ENCODE measurements at regions not wholly inside any gene's neighbourhood (a gene's known extent, or its start where the extent isn't known, plus 50 kb on each side); places are given as distances from the start of the nearest gene placed in this dataset.

- no peak for DNase-seq (ENCODE audit: low read depth in 2 of 2)
Observed at GRCh38 chr11:25970726-25971508, 361.0 kb upstream of the ANO3 start.

GRCh38 chr11:25980091-25980490 is 351.8 kb upstream of the ANO3 start:
- no peak for DNase-seq (ENCODE audit: low read depth in 2 of 2)

- DNase-seq (ENCODE audit: low read depth in 2 of 2), result no peak
Observed at GRCh38 chr11:25981998-25982397, 349.9 kb upstream of the ANO3 start.

- no peak for DNase-seq (ENCODE audit: low read depth in 2 of 2)
Observed at GRCh38 chr11:25983280-25983679, 348.6 kb upstream of the ANO3 start.

GRCh38 chr11:25988178-25988577 is 343.8 kb upstream of the ANO3 start:
- DNase-seq (ENCODE audit: low read depth in 2 of 2), result no peak

- DNase-seq (ENCODE audit: low read depth in 2 of 2), result no peak
Observed at GRCh38 chr11:25990406-25990805, 341.5 kb upstream of the ANO3 start.

GRCh38 chr11:25991476-25991875 is 340.5 kb upstream of the ANO3 start:
- DNase-seq (ENCODE audit: low read depth in 2 of 2), result no peak

GRCh38 chr11:25992294-25992693 is 339.6 kb upstream of the ANO3 start:
- no peak for DNase-seq (ENCODE audit: low read depth in 2 of 2)

GRCh38 chr11:25993016-25993415 is 338.9 kb upstream of the ANO3 start:
- DNase-seq (ENCODE audit: low read depth in 2 of 2), result no peak

GRCh38 chr11:26011474-26011873 is 320.5 kb upstream of the ANO3 start:
- DNase-seq (ENCODE audit: low read depth in 2 of 2), result no peak

- DNase-seq (ENCODE audit: low read depth in 2 of 2), result no peak
Observed at GRCh38 chr11:26014456-26015115, 317.3 kb upstream of the ANO3 start.

GRCh38 chr11:26017322-26017860 is 314.5 kb upstream of the ANO3 start:
- no peak for DNase-seq (ENCODE audit: low read depth in 2 of 2)

GRCh38 chr11:26017903-26018302 is 314.0 kb upstream of the ANO3 start:
- no peak for DNase-seq (ENCODE audit: low read depth in 2 of 2)

- DNase-seq (ENCODE audit: low read depth in 2 of 2), result no peak
Observed at GRCh38 chr11:26018336-26018735, 313.6 kb upstream of the ANO3 start.

GRCh38 chr11:26019386-26019785 is 312.5 kb upstream of the ANO3 start:
- no peak for DNase-seq (ENCODE audit: low read depth in 2 of 2)

- no peak for DNase-seq (ENCODE audit: low read depth in 2 of 2)
Observed at GRCh38 chr11:26021017-26021416, 310.9 kb upstream of the ANO3 start.

- no peak for DNase-seq (ENCODE audit: low read depth in 2 of 2)
Observed at GRCh38 chr11:26023057-26023456, 308.9 kb upstream of the ANO3 start.

- DNase-seq (ENCODE audit: low read depth in 2 of 2), result no peak
Observed at GRCh38 chr11:26025676-26026075, 306.3 kb upstream of the ANO3 start.

GRCh38 chr11:26026078-26026477 is 305.9 kb upstream of the ANO3 start:
- no peak for DNase-seq (ENCODE audit: low read depth in 2 of 2)

GRCh38 chr11:26027887-26028286 is 304.0 kb upstream of the ANO3 start:
- no peak for DNase-seq (ENCODE audit: low read depth in 2 of 2)

- DNase-seq (ENCODE audit: low read depth in 2 of 2), result no peak
Observed at GRCh38 chr11:26028393-26028911, 303.5 kb upstream of the ANO3 start.

GRCh38 chr11:26030399-26030798 is 301.5 kb upstream of the ANO3 start:
- DNase-seq (ENCODE audit: low read depth in 2 of 2), result no peak

- no peak for DNase-seq (ENCODE audit: low read depth in 2 of 2)
Observed at GRCh38 chr11:26032241-26032640, 299.7 kb upstream of the ANO3 start.

Data from stimulated activated CD8-positive, alpha-beta memory T cell treated with anti-CD3 and anti-CD28 coated beads, Interleukin-2, amount 100 ng/mL, for 48 hours (primary cell).